SHP77 (cell line): ENCODE measurements at regions not wholly inside any gene's neighbourhood (a gene's known extent, or its start where the extent isn't known, plus 50 kb on each side); places are given as distances from the start of the nearest gene placed in this dataset.

Experiments used
- DNase-seq, 2 experiments: peaks; one replicate each; lab custom pipeline; 2025; lab: John Stamatoyannopoulos, UW

- no peak for DNase-seq
Measured at GRCh38 chr7:123259759-123260158, 60.0 kb upstream of the SLC13A1 start.
